GM12878 (cell line): ENCODE measurements at regions not wholly inside any gene's neighbourhood (a gene's known extent, or its start where the extent isn't known, plus 50 kb on each side); places are given as distances from the start of the nearest gene placed in this dataset.

Experiments used
- ATAC-seq: fragments of 200-7000 bp; cut with Tn5 transposase; 3 replicates; pipeline ENCODE4 v1.9.1; 2020; ENCODE audit warnings: mild to moderate bottlenecking, moderate library complexity
- BruUV-seq: library from RNA; stranded (reverse); fragments of 400-500 nt; replicated peaks from 2 replicates; lab custom pipeline; 2021; lab: Mats Ljungman, UMichigan
- CTCF ChIA-PET: fragments of 300-600 bp; sonication (Branson Sonifier 250); formaldehyde crosslinking; extraction: SDS; loops from one replicate; lab custom pipeline; 2021; ENCODE audit warnings: inconsistent platforms; lab: Yijun Ruan, JAX
- POLR2A ChIA-PET: fragments of 350-600 bp; formaldehyde crosslinking; extraction: SDS; loops from one replicate; lab custom pipeline; 2021; ENCODE audit warnings: inconsistent platforms; lab: Charles Lee
- RAD21 ChIA-PET: fragments of 300-600 bp; sonication (Branson Sonifier 250); formaldehyde crosslinking; loops from one replicate; lab custom pipeline; 2023; ENCODE audit warnings: antibody characterized with exemption; ENCODE audit not compliant: unreplicated experiment; lab: Charles Lee
- SMC1A ChIA-PET: fragments of 300-600 bp; sonication (Branson Sonifier 250); formaldehyde crosslinking; loops from one replicate; lab custom pipeline; 2023; ENCODE audit not compliant: unreplicated experiment, uncharacterized antibody; lab: Charles Lee
- DNase-seq: peaks from one replicate; pipeline ENCODE4 v3.0.0-alpha.2; 2011; ENCODE audit warnings: low read depth, low spot score
- FAIRE-seq: peaks from 3 replicates; lab custom pipeline; 2011; peaks lifted over from hg19 to GRCh38; lab: Jason Lieb, UNC
- H2AFZ ChIP-seq: 2 replicates; pipeline ENCODE4 v1.6.0; 2011; ENCODE audit warnings: low read depth, low read length, control low read depth; ENCODE audit not compliant: control insufficient read depth
- H3K27ac ChIP-seq: 2 replicates; pipeline ENCODE4 v1.5.1; 2011; ENCODE audit warnings: control low read depth; ENCODE audit not compliant: control insufficient read depth, insufficient read depth
- H3K27me3 ChIP-seq, 2 experiments: replicated peaks in 1 of 2; 2 replicates each; pipeline versions ENCODE4 v1.6.0 to v1.6.1; 2011; ENCODE audit warnings: low read length in 1 of 2; ENCODE audit not compliant: control insufficient read depth in 2 of 2, insufficient read depth in 2 of 2
- H3K36me3 ChIP-seq, 2 experiments: 2 replicates each; pipeline ENCODE4 v1.5.1; 2011; ENCODE audit warnings: low read length in 1 of 2; ENCODE audit not compliant: control insufficient read depth in 2 of 2, insufficient read depth in 2 of 2
- H3K4me1 ChIP-seq: 2 replicates; pipeline ENCODE4 v1.6.1; 2011; ENCODE audit warnings: mild to moderate bottlenecking, low read length, moderate library complexity, mixed read lengths; ENCODE audit not compliant: control insufficient read depth, insufficient read depth
- H3K4me2 ChIP-seq: 2 replicates; pipeline ENCODE4 v1.6.0; 2011; ENCODE audit warnings: control low read depth; ENCODE audit not compliant: control insufficient read depth, insufficient read depth
- H3K4me3 ChIP-seq: fragments of 200-600 bp; sonication (generic); 2 replicates; pipeline ENCODE4 v1.5.1; 2016
- H3K79me2 ChIP-seq: 2 replicates; pipeline ENCODE4 v1.6.0; 2011; ENCODE audit warnings: low read length; ENCODE audit not compliant: control insufficient read depth, insufficient read depth
- H3K9ac ChIP-seq: 2 replicates; pipeline ENCODE4 v1.8.0; 2011; ENCODE audit warnings: low read length, control low read depth, mixed read lengths; ENCODE audit not compliant: control insufficient read depth, insufficient read depth
- H3K9me3 ChIP-seq: replicated peaks from 3 replicates; pipeline ENCODE4 v1.5.1; 2011; ENCODE audit warnings: mild to moderate bottlenecking, low read length; ENCODE audit not compliant: control insufficient read depth, insufficient read depth
- H4K20me1 ChIP-seq: 2 replicates; pipeline ENCODE4 v1.6.0; 2011; ENCODE audit not compliant: control insufficient read depth, insufficient read depth
- BCL3 ChIP-seq: IDR thresholded peaks from 2 replicates; pipeline ENCODE4 v1.6.1; 2011; ENCODE audit warnings: borderline replicate concordance, low read depth, mild to moderate bottlenecking, moderate library complexity, low read length; ENCODE audit not compliant: insufficient read depth, poor library complexity, severe bottlenecking
- CBX3 ChIP-seq: fragments of 200-600 bp; sonication (generic); IDR thresholded peaks from 2 replicates; pipeline ENCODE4 v1.6.1; 2016; ENCODE audit warnings: low read depth, borderline replicate concordance
- CHD1 ChIP-seq: IDR thresholded peaks from 2 replicates; pipeline ENCODE4 v1.6.1; 2012; ENCODE audit warnings: low read depth, low read length, improper control_type of control experiment
- CREB1 ChIP-seq: IDR thresholded peaks from 2 replicates; pipeline ENCODE4 v1.6.1; 2012; ENCODE audit warnings: low read depth, mild to moderate bottlenecking, inconsistent platforms
- EP300 ChIP-seq, 2 experiments: fragments of 150-350 bp in 1 of 2; IDR thresholded peaks; 2 replicates each; pipeline ENCODE4 v1.6.1; 2011 to 2012; ENCODE audit warnings: low read depth in 2 of 2, low read length in 2 of 2, borderline replicate concordance in 1 of 2, improper control_type of control experiment in 1 of 2, inconsistent platforms in 1 of 2; ENCODE audit not compliant: control insufficient read depth in 1 of 2
- GATAD2B ChIP-seq: fragments of 450-650 bp; conservative IDR thresholded peaks from 2 replicates; pipeline ENCODE4 v1.6.1; 2017; ENCODE audit warnings: low read depth, mild to moderate bottlenecking, moderate library complexity
- HDAC6 ChIP-seq: fragments of 200-600 bp; sonication (generic); IDR thresholded peaks from one replicate; pipeline ENCODE4 v1.8.0; 2017; ENCODE audit warnings: antibody characterized with exemption; ENCODE audit not compliant: unreplicated experiment
- JUND ChIP-seq: IDR thresholded peaks from 2 replicates; pipeline ENCODE4 v1.6.1; 2012; ENCODE audit warnings: low read depth, mild to moderate bottlenecking, low read length, improper control_type of control experiment, moderate library complexity
- KAT2A ChIP-seq: conservative IDR thresholded peaks from 2 replicates; pipeline ENCODE4 v1.6.1; 2011; ENCODE audit warnings: low read depth, low read length; ENCODE audit not compliant: control insufficient read depth
- LARP7 ChIP-seq: fragments of 450-650 bp; IDR thresholded peaks from 2 replicates; pipeline ENCODE4 v1.6.1; 2017; ENCODE audit warnings: mild to moderate bottlenecking
- RB1 ChIP-seq: fragments of 450-650 bp; formaldehyde crosslinking; IDR thresholded peaks from 2 replicates; pipeline ENCODE4 v1.6.1; 2017; ENCODE audit warnings: mild to moderate bottlenecking, borderline replicate concordance
- SREBF2 ChIP-seq: IDR thresholded peaks from 2 replicates; pipeline ENCODE4 v1.6.1; 2012; ENCODE audit warnings: mild to moderate bottlenecking, low read length
- ZNF24 ChIP-seq: fragments of 450-650 bp; IDR thresholded peaks from 2 replicates; pipeline ENCODE4 v1.6.1; 2017; ENCODE audit warnings: antibody characterized with exemption, mild to moderate bottlenecking
- WGBS: methylation state at CpG from one replicate; pipeline ENCODE4 v1.1.6; 2016; ENCODE audit warnings: low lambda C conversion rate; ENCODE audit not compliant: insufficient replicate concordance, insufficient coverage; ENCODE audit errors: missing lambda C conversion rate; 5-methylcytosine and 5-hydroxymethylcytosine counted together
- in situ Hi-C: fragments of 300-500 bp; cut with MboI; formaldehyde crosslinking; loops from 9 replicates; pipeline ENCODE4 v1.14.3; 2018; ENCODE audit warnings: mixed read lengths
- intact Hi-C: fragments of 100-400 bp; cut with micrococcal nuclease; formaldehyde crosslinking; loops from one replicate; pipeline ENCODE4 v1.14.2; 2022; ENCODE audit not compliant: unreplicated experiment
- TF ChIP-seq, protein P1 (sequence below): IDR thresholded peaks from 2 replicates; pipeline ENCODE4 v1.6.1; 2012; ENCODE audit warnings: mild to moderate bottlenecking, low read depth, low read length

DNA sequence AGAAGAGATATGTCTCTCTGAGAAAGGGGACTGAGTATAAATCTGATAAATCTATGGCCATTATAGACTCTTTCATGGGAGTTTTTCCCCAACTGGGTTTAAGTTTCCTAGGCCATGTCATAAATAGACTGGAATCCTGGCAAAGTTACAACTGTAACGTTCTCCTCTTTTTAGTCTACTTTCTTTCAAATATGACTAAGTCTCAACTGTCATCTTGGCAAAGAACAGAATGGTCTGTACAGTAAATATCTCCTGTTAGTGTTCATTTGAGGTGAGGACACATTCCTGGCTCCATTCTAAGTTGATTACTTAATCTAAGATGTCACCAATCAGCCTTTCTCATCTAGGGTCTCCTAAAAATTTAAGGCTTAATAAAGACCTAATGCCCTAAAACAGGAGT lies 300.5 kb downstream of the BRINP2 start:
- in situ Hi-C loops (no loop called here), intact Hi-C loops (no loop called here)
- ChIA-PET POLR2A (no interaction called here), RAD21 (no interaction called here), CTCF (no interaction called here), SMC1A (no interaction called here)
- no peak overlapping the region for H3K27ac ChIP-seq
- H3K4me2 ChIP-seq: no peak overlapping the region
- TF ChIP-seq CHD1: no peak
- no peak for TF ChIP-seq BCL3
- no peak for TF ChIP-seq CREB1
- no peak for TF ChIP-seq GATAD2B
- H3K4me1 ChIP-seq: no peaks in the 10 kb centered on the region
- H2AFZ ChIP-seq: no peak overlapping the region
- no peaks in the 10 kb centered on the region for H3K79me2 ChIP-seq
- H4K20me1 ChIP-seq: no peaks in the 10 kb centered on the region
- no peak overlapping the region for H3K4me3 ChIP-seq
- H3K36me3 ChIP-seq: no peaks in the 10 kb centered on the region
- ATAC-seq (no peak), FAIRE-seq (no peak), DNase-seq (no peak)
- no peaks in the 10 kb centered on the region for H3K9me3 ChIP-seq
- no TSS peak for BruUV-seq
- H3K27me3 ChIP-seq: no peaks in the 10 kb centered on the region
- 35% methylated on average over 1 of the region's 1 CpG for WGBS
- no peak overlapping the region for H3K9ac ChIP-seq

DNA sequence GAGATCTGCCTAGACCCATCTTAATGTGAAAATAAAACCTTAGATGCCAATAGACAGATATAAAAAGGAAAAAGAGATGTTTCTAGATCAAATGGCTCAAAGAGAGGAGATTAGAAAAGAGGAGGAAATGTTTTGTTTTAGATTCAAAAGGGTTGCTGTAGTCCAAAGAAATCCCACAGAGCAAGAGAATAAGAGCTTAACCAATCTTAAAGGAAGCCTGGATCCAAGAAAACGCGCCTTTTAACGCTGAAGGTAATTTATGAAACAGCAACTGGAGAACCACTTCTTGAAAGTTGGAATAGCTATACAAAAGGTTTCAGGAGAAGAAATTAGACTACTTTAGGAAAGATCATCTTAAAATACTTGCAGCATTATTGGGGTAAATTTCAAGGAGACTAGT lies 298.8 kb downstream of the BRINP2 start:
- FAIRE-seq (no peak), ATAC-seq (no peak), DNase-seq (no peak)
- H3K4me2 ChIP-seq: no peak overlapping the region
- H2AFZ ChIP-seq: no peak overlapping the region
- no peak overlapping the region for H3K4me3 ChIP-seq
- CTCF ChIA-PET: interaction anchor here (0.6 kb wide), 1 partner anchor 12 kb away, joined by 3 read pairs; no protein-coding TSS in a partner anchor
- in situ Hi-C loops: no loop called here
- H3K36me3 ChIP-seq: no peaks in the 10 kb centered on the region
- H3K27ac ChIP-seq: no peak overlapping the region
- TF ChIP-seq ZNF24 (no peak), HDAC6 (no peak), EP300 (IDR thresholded peaks at IDR 0.05; ENCODE audit: borderline replicate concordance in 1 of 2, control insufficient read depth in 1 of 2, low read depth in 2 of 2, low read length in 2 of 2) (no peak), RB1 (no peak), JUND (no peak), KAT2A (no peak), SREBF2 (no peak), LARP7 (no peak), CBX3 (no peak)
- TF ChIP-seq, protein P1, sequence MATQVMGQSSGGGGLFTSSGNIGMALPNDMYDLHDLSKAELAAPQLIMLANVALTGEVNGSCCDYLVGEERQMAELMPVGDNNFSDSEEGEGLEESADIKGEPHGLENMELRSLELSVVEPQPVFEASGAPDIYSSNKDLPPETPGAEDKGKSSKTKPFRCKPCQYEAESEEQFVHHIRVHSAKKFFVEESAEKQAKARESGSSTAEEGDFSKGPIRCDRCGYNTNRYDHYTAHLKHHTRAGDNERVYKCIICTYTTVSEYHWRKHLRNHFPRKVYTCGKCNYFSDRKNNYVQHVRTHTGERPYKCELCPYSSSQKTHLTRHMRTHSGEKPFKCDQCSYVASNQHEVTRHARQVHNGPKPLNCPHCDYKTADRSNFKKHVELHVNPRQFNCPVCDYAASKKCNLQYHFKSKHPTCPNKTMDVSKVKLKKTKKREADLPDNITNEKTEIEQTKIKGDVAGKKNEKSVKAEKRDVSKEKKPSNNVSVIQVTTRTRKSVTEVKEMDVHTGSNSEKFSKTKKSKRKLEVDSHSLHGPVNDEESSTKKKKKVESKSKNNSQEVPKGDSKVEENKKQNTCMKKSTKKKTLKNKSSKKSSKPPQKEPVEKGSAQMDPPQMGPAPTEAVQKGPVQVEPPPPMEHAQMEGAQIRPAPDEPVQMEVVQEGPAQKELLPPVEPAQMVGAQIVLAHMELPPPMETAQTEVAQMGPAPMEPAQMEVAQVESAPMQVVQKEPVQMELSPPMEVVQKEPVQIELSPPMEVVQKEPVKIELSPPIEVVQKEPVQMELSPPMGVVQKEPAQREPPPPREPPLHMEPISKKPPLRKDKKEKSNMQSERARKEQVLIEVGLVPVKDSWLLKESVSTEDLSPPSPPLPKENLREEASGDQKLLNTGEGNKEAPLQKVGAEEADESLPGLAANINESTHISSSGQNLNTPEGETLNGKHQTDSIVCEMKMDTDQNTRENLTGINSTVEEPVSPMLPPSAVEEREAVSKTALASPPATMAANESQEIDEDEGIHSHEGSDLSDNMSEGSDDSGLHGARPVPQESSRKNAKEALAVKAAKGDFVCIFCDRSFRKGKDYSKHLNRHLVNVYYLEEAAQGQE: no peak
- SMC1A ChIA-PET: no interaction called here
- intact Hi-C loops: no loop called here
- H3K27me3 ChIP-seq: no peaks in the 10 kb centered on the region
- H3K9ac ChIP-seq: no peak overlapping the region
- BruUV-seq: no TSS peak
- 51% methylated on average over 3 of the region's 3 CpGs for WGBS
- H3K4me1 ChIP-seq: no peaks in the 10 kb centered on the region
- H3K79me2 ChIP-seq: no peaks in the 10 kb centered on the region
- POLR2A ChIA-PET: no interaction called here
- H4K20me1 ChIP-seq: no peaks in the 10 kb centered on the region
- H3K9me3 ChIP-seq: no peaks in the 10 kb centered on the region
- RAD21 ChIA-PET: interaction anchor here (1.0 kb wide), 1 partner anchor 18 kb away, joined by 3 read pairs; no protein-coding TSS in a partner anchor
